NCI-H2227 (cell line): ENCODE measurements at regions not wholly inside any gene's neighbourhood (a gene's known extent, or its start where the extent isn't known, plus 50 kb on each side); places are given as distances from the start of the nearest gene placed in this dataset.

Source experiments
- DNase-seq: peaks from one replicate; lab custom pipeline; 2025; ENCODE audit not compliant: unreplicated experiment; lab: John Stamatoyannopoulos, UW

DNA sequence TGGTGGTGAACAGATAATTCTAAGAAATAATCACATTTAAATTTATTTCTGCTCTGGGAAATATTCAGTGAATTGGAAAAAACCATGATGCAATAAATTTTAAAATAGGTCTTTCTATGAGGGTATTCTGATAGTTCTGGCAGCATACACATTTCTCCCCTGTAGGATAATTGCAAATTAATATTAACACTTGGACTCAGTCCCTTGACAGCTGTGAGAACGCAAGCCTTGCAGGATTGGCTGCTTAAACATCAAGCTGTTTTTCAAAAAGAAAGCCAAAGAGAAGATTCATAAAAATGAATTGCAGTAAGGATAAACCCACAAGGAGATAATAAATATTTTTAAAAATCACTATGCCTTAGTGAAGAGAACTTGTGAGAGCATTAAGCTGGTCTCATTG lies 180.0 kb downstream of the MTRR start:
- DNase-seq: no peak

DNA sequence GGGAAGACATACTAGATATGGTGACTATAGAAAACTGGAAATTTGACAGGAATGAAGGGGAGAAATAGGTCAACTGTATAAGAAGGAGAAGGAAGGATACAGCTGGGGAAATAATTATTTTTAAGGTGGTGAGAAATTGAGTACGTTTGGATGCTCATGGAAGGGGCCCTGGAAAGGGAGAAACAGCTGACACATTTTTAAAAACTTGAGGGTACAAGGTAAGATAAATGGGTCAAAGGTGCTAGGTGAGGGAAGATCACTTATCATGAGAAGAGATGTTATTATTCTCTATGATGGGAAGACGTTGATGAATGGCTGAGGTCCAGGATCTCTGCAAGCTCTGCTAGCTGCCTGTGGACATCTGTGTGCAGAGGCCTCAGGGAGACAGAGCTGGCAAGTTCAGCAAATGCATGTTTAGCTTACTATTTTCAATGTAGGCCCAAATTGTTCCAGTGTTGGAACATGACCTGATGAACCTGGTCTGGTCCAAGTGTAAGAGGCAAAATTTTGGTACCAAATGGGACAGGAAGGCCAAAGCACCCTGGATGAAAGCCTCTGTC lies 181.7 kb downstream of the MTRR start:
- no peak for DNase-seq

DNA sequence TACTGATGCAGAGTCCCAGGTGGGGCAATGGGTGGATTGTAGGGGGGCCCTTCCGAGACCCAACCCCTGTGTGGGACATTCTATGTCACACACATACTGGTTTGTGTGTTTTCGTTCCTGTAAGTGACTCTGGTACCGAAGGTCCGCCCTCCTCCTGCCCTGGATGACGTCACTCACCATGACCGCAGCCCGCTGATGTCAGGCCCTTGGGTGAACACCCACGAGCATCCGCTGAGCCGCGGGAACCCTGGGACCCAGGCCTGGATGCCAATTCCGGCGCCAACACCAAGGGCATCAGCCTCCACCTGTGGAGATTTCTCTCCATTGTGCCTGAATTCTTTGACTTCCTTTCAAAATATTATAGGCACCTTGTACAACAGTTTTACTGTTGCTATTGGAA lies 184.3 kb downstream of the MTRR start:
- DNase-seq: no peak

DNA sequence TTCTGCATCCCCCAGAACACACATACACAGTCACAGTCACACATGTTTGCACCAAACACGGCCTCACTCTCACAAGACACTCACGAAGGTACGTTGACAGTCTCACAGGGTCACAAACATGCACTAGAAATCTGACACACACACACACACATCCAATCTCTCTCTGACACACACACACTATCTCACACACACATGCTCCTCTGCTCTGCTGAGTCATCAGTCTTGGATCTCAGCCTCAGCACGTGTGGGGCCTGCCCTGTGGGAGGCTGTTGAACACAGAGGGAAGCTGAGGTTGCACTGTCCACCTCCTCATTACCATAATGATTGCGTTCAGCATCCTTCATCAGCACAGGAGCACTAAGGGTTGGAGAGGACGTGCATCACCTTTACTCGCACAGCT lies 188.8 kb downstream of the MTRR start:
- no peak for DNase-seq

DNA sequence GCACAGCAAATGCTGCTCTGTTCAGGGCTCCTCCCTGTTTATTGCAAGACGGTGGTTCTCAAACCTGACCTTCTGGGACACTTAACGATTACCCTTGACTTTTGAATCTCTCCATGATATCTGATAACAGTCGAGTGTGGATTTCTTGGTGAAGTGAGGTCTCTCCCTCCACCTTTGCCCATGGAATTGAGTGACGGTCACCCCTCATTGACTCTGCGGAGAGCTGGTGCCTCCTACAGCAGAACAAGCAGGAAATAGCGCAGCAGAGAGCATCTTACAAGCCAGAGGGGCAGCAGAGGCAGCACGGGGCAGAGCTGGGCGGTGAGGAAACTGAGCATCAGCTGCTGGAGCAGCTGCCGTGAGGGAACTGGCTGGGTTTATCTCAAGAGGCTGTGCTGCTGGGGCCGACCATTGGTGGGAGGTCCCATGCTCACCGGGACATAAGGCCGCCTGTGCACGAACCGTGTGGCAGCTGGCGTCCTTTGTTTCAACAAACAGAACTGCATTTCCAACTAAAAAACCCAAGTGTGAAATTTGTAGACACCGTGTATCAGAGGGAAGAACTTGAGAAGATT lies 189.8 kb downstream of the MTRR start:
- no peak for DNase-seq

DNA sequence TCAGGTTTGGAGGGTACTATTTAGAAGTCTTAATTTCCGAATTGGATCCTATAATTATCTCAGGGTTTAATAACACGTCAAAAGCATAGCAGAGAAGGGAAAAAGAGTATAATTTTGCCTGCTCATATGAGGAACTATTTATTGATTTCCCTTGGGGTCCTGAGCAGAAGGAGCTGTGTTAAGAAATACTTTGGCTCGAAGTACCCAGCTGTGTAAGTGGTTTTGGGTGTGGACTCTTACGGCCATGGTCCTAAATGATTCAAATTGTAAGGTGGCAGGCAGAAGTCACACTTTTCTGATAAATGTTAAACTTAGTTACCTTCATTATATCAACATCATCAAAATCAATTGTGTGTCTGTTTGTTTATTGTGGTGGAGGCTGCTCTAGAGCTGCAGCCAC lies 190.4 kb downstream of the MTRR start:
- no peak for DNase-seq

DNA sequence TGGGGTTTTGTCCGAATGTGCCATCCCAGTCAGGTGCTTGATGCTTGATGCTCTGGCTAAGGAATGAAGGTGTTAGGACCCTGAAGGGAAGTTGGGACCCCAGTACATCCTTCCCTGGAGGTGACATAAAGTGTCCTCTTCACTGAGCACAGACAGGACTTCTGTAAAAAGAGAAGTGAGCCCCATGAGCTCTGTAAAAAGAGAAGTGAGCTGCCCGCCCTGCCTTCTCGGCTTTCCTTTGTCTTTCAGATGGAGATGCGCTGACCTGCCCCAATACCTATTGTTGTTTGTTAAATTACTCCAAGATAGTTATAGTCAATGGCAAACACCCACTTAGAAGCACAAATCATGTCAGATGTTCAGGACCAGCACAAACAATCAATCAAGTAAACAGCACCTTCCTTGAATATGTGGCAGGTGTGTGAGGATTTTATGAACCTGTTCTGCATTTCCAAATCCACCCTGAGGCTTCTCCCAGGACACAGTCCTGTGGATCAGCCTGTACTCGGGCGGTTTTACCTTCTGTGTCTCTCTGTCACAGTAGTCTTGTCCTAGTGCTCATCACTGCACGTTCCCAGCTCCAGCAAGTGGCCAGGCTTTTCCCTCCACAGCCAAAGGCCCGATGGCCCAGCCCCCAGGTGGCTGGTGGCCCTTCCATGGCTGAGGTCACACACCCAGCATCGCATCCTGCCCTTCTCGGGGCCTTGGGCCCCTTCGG lies 191.4 kb downstream of the MTRR start:
- DNase-seq: no peak

DNA sequence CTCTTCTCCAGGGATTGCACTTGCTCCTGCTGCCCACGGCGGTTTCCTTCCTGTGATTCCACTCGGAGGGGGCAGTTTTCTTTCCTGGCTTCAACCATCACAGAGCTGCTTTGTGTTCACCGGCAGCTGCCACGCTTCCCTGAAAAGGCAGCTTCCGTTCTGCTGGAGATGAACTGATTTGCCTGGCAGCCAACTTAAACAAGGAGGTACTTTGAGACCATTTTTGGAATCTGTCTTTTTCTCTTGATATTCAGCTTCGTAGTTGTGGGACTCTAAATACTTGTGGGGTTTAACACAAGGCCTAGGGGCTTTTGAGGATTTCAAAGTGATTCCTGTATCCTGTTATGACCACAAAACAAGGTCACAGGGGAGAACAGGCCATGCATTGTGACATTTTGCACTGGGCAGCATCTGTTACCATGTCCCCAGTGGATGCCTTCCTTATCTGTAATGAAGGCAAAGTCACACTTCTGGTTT lies 192.0 kb downstream of the MTRR start:
- DNase-seq: no peak

DNA sequence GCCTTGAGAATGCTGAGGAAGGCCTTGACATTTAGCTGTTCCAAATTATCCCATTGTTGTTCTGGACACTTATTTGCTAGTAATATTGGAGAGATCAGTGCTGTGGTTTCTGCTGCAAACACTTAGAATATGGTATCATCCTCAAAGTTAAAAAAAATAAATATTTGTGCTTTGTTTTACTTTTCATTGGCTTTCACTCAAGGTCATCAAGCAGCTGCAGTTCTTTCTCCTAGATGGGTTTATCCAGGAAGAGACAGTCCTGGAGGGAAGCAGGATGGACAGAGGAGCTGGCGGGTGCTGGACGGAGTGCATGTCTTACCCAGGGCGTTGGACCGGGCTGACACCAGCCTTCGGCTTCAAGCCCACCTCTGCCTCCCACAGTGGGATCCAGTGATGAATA lies 193.6 kb downstream of the MTRR start:
- no peak for DNase-seq

DNA sequence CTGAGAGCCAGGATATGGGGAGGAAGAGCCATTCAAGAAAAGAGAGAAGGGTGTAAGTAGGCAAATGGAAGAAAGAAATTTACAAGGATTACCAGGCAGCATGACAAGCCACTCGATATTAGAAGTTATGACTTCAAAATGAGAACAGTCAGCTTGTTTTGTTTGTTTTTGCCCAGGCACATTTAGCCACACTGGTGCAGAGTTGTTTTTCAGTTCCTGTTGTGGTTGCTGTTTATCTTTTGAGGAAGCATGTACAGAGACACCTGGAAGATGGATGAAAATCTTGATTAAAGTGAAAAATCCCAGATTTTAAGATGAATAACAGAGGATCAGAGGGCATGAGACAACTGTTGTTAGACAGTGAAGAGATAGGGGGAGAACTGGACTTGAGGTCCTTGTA lies 199.1 kb downstream of the MTRR start:
- DNase-seq: no peak

DNA sequence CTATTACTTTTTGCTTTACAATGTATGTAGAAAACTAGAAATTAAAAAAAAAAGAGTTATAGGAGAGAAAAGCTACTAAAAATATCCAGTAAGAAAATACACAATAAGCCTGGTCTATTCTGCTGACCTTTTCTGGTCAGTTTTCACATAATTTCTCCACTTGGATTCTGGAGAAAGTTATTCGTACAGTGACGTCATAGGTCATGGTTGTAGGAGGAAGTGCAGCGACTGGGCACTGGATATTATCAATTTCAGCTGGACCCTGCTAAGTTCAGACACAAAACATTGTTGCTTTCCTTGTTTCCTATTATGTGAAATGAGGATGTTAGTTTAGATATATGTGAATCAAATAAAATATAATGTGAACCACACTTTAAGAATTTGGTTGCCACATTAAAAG lies 201.2 kb downstream of the MTRR start:
- DNase-seq: no peak

DNA sequence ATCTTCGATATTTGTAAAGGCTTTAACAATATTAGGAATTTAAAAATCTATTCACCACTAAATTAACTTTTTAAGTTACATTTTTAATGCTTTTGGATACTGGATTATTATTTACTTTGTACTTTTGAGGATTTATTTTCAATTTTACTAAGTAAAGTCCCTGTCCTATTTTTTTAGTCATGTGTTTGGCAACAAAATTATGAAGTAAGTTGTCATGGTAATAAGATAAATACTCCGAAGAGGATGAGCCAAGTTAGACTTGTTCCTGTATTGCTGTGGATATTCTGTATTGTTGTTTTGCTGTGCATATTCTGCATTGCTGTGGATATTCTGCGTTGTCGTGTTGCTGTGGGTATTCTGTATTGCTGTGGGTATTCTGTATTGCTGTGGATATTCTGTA lies 210.1 kb downstream of the MTRR start:
- no peak for DNase-seq

DNA sequence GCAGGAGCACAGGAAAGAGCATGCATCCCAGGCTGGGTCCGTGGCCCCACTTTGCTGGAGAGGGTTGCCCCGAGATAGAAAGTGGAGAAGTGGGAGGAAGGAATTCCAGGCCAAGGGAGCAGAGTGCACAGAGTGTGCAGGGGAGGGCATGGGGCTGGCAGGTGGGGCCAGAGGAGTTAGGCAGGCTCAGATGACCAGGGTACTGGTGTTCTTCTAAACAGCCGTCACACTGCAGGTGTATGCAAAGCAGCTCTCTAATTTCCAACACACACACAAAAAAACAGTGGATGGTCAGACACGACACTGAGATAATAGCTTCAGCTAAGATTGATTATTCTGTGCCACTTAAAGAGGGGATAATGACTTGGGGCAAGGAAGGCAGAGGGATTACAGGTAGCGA lies 212.2 kb downstream of the MTRR start:
- no peak for DNase-seq

DNA sequence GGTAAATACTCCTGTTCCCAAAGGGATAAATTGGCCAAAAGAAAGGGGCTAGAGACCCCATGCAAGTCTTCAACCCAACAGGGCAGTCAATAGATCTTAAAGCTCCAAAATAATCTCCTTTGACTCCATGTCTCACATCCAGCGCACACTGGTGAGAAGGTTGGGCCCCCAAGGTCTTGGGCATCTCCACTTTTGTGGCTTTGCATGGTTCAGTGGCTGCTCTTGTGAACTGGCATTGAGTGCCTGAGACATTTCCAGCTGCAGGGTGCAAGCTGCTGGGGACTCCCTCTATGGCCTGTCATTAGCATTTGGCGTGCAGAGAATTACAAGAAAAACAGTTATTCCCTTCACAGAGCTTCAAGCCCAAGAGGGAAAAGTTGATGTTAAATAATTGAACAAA lies 224.7 kb downstream of the MTRR start:
- DNase-seq: no peak

DNA sequence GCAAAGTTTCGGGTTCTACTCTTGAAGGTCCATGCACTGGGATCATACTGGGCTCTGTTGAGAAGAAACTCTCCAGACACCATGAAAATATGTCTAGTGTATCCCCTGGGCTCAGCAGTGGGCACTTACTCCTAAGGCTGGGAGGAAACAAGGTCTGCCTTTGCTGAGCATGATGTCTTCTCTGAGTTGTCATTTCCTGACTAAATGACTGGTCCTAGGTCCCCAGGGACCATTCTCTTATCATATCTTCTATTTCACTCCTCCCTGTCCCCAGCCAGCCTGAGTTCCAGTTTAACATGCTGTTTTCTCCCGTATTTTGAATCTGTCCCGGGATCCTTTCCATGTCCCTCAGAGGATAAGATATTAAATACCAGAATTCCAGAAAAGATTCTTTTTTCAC lies 225.4 kb downstream of the MTRR start:
- DNase-seq: no peak

DNA sequence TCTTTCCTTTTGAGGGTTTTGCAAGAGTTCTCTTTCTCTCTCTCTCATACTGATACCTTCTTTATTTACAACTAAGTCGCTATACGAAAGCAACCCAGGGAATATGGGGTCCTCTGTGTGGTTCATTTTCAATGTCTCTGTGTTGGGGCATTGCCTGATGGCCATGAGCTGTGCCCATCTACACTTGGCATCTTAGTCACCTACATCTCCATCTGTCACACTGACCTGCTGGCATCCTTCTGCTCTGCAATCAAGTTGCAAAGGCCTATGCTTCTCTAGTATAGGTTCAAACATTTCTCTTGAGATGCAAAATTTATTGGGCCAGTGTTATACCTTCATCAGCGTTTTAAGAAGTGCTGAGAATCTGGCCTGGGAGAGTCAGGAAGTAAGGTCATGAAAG lies 228.2 kb downstream of the MTRR start:
- DNase-seq: no peak

DNA sequence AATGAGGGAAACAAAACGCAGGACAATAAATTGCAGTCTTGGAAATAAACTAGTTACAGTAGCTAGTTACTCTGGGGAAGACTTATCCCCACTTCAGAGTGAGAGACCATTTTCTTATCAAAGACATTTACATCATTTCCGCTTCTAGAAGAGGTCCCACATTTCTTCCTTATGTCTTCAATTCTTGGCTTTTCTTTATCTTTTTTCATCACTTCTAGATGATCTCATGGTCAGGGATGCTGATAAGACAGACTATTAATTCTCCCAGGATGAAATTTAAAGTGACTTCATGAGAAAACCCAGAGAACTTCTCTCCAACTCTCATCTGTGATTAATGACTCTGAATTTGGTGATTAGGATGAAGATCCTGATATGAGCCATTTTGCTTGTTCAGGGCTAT lies 229.1 kb downstream of the MTRR start:
- DNase-seq: no peak

DNA sequence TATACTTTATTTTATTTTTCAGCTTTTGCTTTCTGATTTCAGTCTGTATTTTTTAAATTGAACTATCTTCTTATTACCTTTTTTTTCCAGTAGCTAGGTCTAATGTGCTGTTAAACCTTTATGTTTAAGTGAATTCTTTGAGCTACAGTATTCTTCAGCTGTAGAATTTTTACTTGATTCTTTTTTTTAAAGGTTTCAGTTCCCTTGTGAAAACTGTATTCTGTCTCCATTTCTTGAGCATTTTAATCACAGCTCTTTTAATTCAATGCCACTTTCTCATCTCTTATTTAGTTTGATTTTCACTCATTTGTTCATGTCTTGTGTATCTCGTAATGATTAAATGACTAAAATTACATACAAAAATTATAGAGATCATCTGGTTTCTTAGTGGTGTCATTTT lies 233.8 kb downstream of the MTRR start:
- DNase-seq: no peak

DNA sequence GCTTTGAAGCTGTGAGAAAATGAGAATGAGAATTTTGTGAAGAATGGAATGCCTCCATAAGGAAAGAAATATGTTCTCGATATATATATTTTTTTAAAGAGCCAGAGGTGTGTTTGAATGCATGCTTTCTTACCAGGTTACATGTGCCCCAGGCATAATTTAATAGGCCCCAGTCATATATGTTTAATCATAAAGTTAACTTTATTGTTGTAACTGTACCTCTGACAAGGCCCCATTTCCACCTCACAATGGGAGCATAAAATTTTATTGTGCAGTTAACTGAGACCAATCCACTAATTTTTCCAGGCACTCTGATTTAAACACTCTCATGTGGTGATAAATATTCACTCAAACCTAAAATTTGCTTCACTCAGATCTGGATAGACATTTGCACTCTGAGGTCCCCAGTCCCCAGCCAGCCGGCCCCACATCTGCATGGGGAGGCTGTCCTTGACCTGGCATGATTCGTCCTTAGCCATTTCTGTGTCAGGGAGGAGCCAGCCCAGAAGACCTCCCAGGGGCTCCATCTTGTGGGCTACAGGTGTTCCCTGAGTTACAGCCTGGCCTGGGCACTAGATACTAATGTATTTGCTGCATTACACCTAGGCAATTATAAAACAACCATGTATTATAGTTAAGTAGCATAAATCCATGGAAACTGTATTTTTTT lies 245.8 kb downstream of the MTRR start:
- DNase-seq: no peak

DNA sequence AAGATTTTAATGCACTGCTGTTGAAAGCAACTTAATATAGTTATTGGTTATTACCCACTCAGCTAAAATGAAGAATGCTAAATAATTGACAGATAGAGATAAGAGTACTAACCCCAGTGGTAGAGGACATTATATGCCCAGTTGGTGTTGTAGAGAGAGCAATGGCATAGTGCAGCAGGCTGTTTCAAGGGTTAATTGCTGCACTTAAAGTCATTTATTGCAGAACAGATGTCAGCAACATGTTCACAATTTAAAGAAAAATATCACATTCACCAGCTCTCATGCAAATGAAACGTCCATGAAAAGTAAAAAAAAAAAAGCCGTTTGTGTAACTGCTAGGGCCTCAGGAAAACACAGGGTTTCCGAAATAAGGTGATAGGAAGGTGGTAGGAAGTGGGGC lies 254.6 kb downstream of the MTRR start:
- no peak for DNase-seq

DNA sequence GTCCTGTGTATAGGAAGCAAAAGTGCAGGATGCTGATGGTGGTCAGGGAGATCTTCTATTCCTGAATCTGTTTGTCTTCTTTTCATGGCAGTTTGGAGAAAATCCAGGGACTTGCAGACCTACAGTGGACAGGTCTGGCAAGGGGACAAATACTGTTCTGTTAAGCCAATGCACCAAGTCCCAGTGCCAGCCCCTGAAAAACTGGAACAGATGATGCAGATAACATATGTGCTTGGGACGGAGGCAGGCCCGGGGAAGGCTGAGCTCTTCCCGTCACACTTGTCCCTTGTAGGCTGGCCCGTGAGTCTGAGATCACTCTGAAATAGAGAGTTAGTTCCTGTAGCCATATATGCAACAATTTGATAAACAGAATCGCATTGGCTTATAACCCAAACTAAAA lies 265.7 kb downstream of the MTRR start:
- no peak for DNase-seq

DNA sequence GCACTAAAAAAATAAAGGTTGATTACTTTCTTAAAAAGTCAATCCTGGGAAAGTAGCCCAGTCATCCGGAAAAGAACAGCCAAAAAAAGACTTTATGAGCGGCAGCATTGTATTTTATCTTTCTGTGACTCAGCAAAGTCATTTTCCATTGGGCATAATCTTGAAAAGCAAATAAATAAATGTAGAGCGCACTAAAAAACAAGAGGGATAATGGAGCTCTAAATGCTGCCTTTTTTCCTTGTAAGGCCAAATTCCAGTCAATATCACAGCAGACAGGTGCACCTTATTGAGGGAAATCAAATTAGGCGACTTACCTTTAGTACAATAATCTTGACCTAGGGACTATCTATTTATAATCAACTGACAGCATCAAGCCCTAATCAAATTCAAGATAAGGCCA lies 266.8 kb downstream of the MTRR start:
- DNase-seq: no peak
